Amniotic stem cell (primary cell): ENCODE measurements at regions not wholly inside any gene's neighbourhood (a gene's known extent, or its start where the extent isn't known, plus 50 kb on each side); places are given as distances from the start of the nearest gene placed in this dataset.

Experiments
- DNase-seq: peaks from one replicate; lab custom pipeline; 2025; lab: John Stamatoyannopoulos, UW

- no peak for DNase-seq
Measured at GRCh38 chr6:22808466-22808865, 239.1 kb downstream of the HDGFL1 start.

GRCh38 chr6:22809370-22809769 lies 240.0 kb downstream of the HDGFL1 start:
- no peak for DNase-seq

DNA sequence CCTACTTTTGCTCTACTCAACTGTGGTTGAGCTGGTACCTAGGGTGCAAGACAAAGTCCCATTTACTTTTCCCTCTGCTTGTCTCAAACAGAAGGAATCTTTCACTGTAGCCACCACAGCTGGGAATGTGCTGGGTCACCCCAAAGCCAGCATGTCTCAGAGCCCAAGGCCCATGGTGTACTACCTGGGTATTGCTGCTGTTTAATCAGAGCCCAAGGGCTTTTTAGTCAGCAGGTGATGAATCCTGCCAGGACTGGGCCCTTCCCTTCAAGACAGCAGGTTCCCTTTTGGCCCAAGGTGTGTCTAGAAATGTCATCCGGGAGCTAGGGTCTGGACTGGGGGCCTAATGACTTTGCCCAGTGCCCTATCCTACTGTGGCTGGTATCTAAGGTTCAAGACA lies 249.8 kb downstream of the HDGFL1 start:
- no peak for DNase-seq

GRCh38 chr6:22821664-22822320 lies 252.4 kb downstream of the HDGFL1 start:
- no peak for DNase-seq

- no peak for DNase-seq
Measured at GRCh38 chr6:22825210-22825609, 255.8 kb downstream of the HDGFL1 start.

GRCh38 chr6:22826961-22827360 lies 257.6 kb downstream of the HDGFL1 start:
- no peak for DNase-seq

GRCh38 chr6:22827760-22828159 lies 258.4 kb downstream of the HDGFL1 start:
- no peak for DNase-seq

GRCh38 chr6:22828179-22829062 lies 259.1 kb downstream of the HDGFL1 start:
- peak; percentile 85 for DNase-seq

GRCh38 chr6:22829070-22829469 lies 259.7 kb downstream of the HDGFL1 start:
- DNase-seq: no peak

DNA sequence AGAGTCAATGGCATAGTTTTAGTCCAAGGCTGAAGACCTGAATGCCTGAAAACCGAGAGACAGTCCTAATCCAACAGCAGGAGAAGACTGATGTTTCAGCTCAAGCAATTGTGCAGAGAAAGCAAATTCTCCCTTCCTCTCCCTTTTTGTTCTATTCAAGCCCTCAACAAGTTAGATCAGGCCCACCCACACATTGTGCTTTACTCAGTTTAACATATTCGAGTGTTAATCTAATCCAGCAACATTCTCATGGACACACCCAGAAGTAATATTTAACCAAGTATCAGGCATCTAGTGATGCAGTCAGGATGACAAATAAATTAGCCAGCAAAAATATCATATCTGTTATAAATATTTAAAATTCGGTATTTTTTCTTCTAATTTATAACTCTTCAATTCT lies 261.1 kb downstream of the HDGFL1 start:
- DNase-seq: no peak

DNA sequence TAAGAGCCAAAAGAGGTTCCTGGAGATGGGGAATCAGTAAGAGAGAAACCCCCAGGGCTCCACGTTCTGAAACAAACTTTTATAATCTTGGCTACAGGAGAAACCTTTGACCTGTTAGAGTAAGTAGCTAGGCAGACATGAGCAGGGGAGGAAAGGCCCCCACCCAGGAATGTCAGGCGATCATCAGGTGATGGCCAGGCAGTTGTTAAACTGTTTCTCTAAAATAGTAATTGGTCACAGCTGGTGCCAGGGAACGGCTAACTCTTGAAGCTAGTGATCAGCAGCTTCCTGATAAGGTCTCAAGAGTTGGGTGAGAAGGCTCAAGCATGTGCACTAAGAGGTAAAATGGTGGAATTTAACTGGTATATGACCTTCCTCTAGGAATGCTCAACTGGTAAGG lies 263.8 kb downstream of the HDGFL1 start:
- no peak for DNase-seq

DNA sequence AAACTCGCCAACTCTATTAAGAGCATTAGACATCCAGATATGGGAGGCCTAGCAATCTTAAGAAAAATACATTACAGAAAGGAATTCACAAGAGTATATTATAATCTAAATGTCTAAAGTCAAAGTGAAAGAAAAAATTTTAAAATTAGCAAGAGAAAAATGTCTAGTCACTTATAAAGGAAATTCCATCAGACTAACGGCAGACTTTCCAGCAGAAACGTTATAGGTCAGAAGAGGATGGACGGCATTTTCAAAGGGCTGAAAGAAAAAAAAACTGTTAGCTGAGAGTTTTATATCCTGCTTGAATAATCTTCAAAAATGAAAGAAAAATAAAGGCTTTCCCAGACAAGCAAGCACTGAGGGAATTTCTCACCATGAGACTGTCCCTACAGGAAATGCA lies 269.0 kb downstream of the HDGFL1 start:
- no peak for DNase-seq

DNA sequence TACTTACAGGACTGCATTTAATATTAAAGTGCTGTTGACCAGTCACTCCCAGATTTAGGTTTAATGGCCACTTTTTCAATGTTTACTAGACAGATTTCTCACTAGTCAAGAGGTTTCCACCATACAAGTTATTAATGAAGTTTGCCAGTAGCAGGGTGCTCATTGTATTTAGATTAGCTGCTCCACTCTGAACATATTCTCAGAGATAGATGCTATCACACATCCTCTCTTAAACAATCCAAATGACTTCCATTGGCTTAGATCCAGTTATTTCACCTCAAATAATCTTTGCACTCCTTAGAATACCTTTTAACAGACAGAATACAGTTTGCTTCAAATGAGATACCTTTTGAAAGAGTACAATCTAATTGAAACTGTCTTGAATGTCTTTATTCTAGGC lies 276.1 kb downstream of the HDGFL1 start:
- DNase-seq: no peak

DNA sequence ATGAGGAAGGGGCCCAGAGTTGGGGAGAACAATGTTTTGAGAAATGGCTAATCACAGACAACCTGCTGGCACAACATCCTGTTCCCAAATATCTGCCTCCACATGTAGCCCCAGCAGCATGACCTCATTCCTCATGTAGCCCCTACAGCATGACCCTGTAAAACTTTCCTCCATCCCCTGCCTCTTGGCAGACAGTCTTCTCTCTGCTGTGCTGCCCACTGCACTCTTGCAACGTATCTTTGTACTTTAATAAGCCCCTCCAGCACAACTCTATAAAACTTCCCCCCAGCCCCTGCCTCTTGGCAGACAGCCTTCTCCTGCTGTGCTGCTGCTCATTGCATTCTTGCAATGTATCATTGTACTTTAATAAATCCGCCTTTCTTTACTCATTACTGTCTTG lies 278.8 kb downstream of the HDGFL1 start:
- no peak for DNase-seq

- no peak for DNase-seq
Measured at GRCh38 chr6:22849921-22850320, 280.6 kb downstream of the HDGFL1 start.

DNA sequence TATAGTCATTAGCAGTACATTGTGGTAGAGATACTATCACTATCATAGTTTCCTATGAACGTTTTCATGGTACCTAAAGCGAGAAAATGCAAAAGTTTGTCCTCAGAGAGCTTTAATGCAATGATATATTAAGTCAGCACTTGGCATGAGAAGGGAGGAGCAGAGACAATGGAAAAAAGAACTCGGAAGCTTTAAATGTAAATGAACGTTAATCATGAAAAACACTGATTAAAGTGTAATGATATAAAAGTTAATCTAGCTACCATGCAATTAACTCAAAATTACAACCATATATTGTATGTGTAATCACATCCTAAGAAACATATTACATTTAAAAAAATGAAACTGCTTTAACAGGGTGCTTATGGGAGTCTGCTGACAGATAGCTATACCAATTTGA lies 282.7 kb downstream of the HDGFL1 start:
- DNase-seq: no peak

DNA sequence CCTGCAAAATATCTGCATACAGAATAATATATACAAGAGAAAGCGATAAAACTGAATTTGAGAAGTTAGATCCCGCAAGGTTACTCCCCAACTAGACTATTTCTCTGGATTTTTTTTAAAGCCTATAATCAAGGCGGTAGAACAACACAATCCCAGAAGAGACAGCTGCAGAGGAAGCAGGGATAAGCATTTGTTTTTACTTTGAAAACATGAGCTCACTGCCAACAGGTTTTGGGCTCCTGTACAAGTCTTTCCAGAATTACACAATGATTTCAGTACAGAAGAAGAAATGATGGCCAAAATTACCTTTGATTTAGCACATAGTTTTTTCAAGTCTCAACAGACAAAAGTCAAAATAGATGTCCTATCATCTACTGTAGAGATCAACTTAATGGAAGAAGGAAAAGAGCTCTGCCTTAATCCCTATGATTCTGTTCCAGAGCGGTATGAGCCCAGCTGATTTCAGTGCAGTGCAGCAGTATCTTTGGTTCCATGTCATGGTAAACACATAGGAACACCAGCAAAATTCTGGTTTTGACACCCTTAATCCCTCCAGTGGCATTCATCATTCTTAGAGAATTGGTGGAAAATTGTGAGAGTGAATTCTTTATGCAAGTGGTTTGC lies 304.3 kb downstream of the HDGFL1 start:
- no peak for DNase-seq

- DNase-seq: no peak
Measured at GRCh38 chr6:22875845-22876244, 306.5 kb downstream of the HDGFL1 start.

GRCh38 chr6:22878324-22878701 lies 308.9 kb downstream of the HDGFL1 start:
- DNase-seq: no peak

GRCh38 chr6:22878706-22879105 lies 309.3 kb downstream of the HDGFL1 start:
- DNase-seq: no peak

DNA sequence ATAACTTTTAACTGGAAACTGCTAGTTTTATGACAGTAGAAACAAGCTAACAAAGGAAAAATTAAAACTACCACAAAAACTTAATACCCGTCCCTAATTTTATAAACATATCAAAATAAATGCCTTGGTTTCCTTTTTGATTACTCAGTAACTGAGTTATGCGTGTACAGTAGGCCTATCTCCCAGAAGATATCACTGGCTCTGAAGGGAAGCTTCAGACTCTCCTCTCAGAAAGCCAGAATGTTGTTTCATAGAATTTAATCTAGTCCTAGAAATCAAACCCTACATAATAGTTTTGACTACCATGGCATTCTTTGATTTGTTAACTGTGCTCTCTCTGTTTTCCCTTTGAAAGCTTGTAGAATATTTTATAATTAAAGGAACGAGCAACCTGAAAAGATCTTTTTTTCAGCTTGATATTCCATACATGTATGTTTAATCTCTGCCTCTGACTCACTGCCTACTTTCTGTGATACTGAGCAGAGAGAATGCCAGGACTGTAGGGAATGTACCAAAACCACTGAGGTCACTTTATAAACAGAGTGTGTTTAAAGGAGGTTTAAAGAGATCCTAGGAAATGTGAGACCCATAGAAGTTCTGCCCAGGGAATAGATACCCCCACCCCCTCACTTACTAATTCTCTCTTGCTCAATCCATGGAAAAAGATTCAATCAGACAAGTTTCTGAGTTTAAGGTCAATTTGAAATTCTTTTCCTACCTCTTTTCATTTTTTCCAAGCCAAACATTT lies 311.5 kb downstream of the HDGFL1 start:
- DNase-seq: peak; percentile 93

- no peak for DNase-seq
Measured at GRCh38 chr6:22882581-22882980, 313.2 kb downstream of the HDGFL1 start.
